ENCODE measurements at regions not wholly inside any gene's neighbourhood (a gene's known extent, or its start where the extent isn't known, plus 50 kb on each side); places are given as distances from the start of the nearest gene placed in this dataset.

DNA sequence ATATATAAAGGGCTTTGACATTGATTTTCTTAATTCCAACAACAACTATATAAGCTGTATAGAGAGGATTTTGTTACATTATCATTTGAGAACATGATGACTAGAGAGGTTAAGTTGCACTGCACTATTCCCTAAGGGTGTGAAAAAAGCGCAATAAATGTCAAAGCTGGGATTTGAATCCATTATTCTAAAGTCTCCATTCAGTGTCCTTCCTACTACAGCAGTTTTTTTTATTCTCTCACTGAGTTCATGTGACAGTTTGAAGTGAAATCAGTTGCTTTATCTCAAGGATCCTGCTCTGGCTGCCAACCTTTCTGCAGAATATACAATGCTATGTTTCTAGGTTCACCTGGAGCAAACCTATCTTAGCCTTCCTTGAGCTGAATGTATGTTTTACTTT is 177.5 kb downstream of the ANKRD50 start:
- TF ChIP-seq CTCF (conservative IDR thresholded peaks at IDR 0.05 in 1 of 2, IDR thresholded peaks at IDR 0.05 in 1 of 2; ENCODE audit: low read depth in 1 of 2, low read length in 2 of 2) (no peak), EZH2 (IDR thresholded peaks at IDR 0.05; ENCODE audit: low read length, missing control alignments) (no peak)

Data from fibroblast of lung (primary cell).